Fibroblast of villous mesenchyme (primary cell): ENCODE measurements at regions not wholly inside any gene's neighbourhood (a gene's known extent, or its start where the extent isn't known, plus 50 kb on each side); places are given as distances from the start of the nearest gene placed in this dataset.

Source experiments
- DNase-seq: peaks from one replicate; pipeline ENCODE4 v3.0.0-alpha.2; 2010; ENCODE audit warnings: low read depth
- H3K4me3 ChIP-seq: 2 replicates; pipeline ENCODE4 v1.5.1; 2011; ENCODE audit warnings: low read depth, mild to moderate bottlenecking, low read length
- CTCF ChIP-seq: IDR thresholded peaks from 2 replicates; pipeline ENCODE4 v1.5.1; 2012; ENCODE audit warnings: low read depth, mild to moderate bottlenecking, low read length; ENCODE audit not compliant: insufficient read depth

GRCh38 chr1:37098237-37098636 is 63.9 kb upstream of the GRIK3 start:
- DNase-seq = no peak
- no peak for TF ChIP-seq CTCF
- H3K4me3 ChIP-seq = no peak overlapping the region

- H3K4me3 ChIP-seq = no peak overlapping the region
- no peak for DNase-seq
- no peak for TF ChIP-seq CTCF
Observed at GRCh38 chr1:37100310-37100709, 66.0 kb upstream of the GRIK3 start.

GRCh38 chr1:37102656-37103382 is 68.5 kb upstream of the GRIK3 start:
- H3K4me3 ChIP-seq = no peak overlapping the region
- TF ChIP-seq CTCF = no peak

GRCh38 chr1:37105911-37106310 is 71.6 kb upstream of the GRIK3 start:
- no peak for TF ChIP-seq CTCF

More at GRCh38 chr1:37102656-37103382, 68.5 kb upstream of the GRIK3 start:
- DNase-seq = no peak

GRCh38 chr1:37107153-37107907 is 73.0 kb upstream of the GRIK3 start:
- H3K4me3 ChIP-seq = no peak overlapping the region
- no peak for TF ChIP-seq CTCF
- DNase-seq = no peak

More at GRCh38 chr1:37105911-37106310, 71.6 kb upstream of the GRIK3 start:
- no peak for DNase-seq
- no peak overlapping the region for H3K4me3 ChIP-seq

- no peak for DNase-seq
- no peak overlapping the region for H3K4me3 ChIP-seq
- no peak for TF ChIP-seq CTCF
Observed at GRCh38 chr1:37108596-37109188, 74.4 kb upstream of the GRIK3 start.
